H1 (cell line): ENCODE measurements at regions not wholly inside any gene's neighbourhood (a gene's known extent, or its start where the extent isn't known, plus 50 kb on each side); places are given as distances from the start of the nearest gene placed in this dataset.

ENCODE experiments used
- CTCF ChIA-PET: fragments of 300-600 bp; sonication (Branson Sonifier 250); formaldehyde crosslinking; loops from one replicate; lab custom pipeline; 2021; ENCODE audit not compliant: partially characterized antibody; lab: Charles Lee
- POLR2A ChIA-PET: fragments of 300-600 bp; sonication (Branson Sonifier 250); formaldehyde crosslinking; loops from one replicate; lab custom pipeline; 2021; ENCODE audit warnings: inconsistent platforms; ENCODE audit not compliant: partially characterized antibody; lab: Charles Lee
- DNase-seq, 2 experiments: peaks; one replicate each; pipeline versions ENCODE4 v3.0.0 to v3.0.0-alpha.2; 2010 to 2022; ENCODE audit warnings: low spot score in 2 of 2, low read depth in 1 of 2, mixed read lengths in 1 of 2
- FAIRE-seq: peaks from 2 replicates; lab custom pipeline; 2011; peaks lifted over from hg19 to GRCh38; lab: Jason Lieb, UNC
- H2AFZ ChIP-seq: 2 replicates; pipeline ENCODE4 v1.8.1; 2012; ENCODE audit warnings: low read length, inconsistent platforms
- H2AK5ac ChIP-seq: 2 replicates; pipeline ENCODE4 v1.6.1; 2013; ENCODE audit warnings: low read depth, low read length
- H2BK120ac ChIP-seq: replicated peaks from 2 replicates; pipeline ENCODE3; 2013; ENCODE audit warnings: low read depth, low read length, inconsistent platforms
- H2BK12ac ChIP-seq: 2 replicates; pipeline ENCODE4 v1.6.1; 2013; ENCODE audit warnings: low read depth, low read length
- H2BK15ac ChIP-seq: 2 replicates; pipeline ENCODE4 v1.6.1; 2013; ENCODE audit warnings: low read length
- H2BK20ac ChIP-seq: 2 replicates; pipeline ENCODE4 v1.6.1; 2013; ENCODE audit warnings: low read length
- H2BK5ac ChIP-seq: 2 replicates; pipeline ENCODE4 v1.6.1; 2013; ENCODE audit warnings: low read depth, low read length
- H3K14ac ChIP-seq: 2 replicates; pipeline ENCODE4 v1.6.1; 2013; ENCODE audit warnings: inconsistent platforms; ENCODE audit not compliant: insufficient read length
- H3K18ac ChIP-seq: 2 replicates; pipeline ENCODE4 v1.6.1; 2013; ENCODE audit warnings: low read length; ENCODE audit errors: extremely low read depth
- H3K23ac ChIP-seq: 2 replicates; pipeline ENCODE4 v1.6.1; 2013; ENCODE audit warnings: inconsistent platforms; ENCODE audit not compliant: insufficient read length
- H3K23me2 ChIP-seq: 2 replicates; pipeline ENCODE4 v1.6.1; 2013; ENCODE audit warnings: low read depth, low read length
- H3K27ac ChIP-seq: 2 replicates; pipeline ENCODE4 v1.6.1; 2011; ENCODE audit warnings: low read depth, low read length, inconsistent platforms
- H3K27me3 ChIP-seq, 4 experiments: replicated peaks in 1 of 4; 1 replicate in 1 of 4; 2 replicates in 3 of 4; pipeline versions ENCODE4 v1.6.1 to v1.8.1; 2011 to 2013; ENCODE audit warnings: low read length in 3 of 4, mild to moderate bottlenecking in 3 of 4, inconsistent platforms in 2 of 4, mixed read lengths in 2 of 4, moderate library complexity in 1 of 4; ENCODE audit not compliant: control insufficient read depth in 3 of 4, insufficient read depth in 3 of 4; ENCODE audit errors: extremely low read depth in 1 of 4
- H3K36me3 ChIP-seq, 4 experiments: 2 replicates each; pipeline versions ENCODE4 v1.6.1 to v1.8.1; 2011 to 2013; ENCODE audit warnings: mild to moderate bottlenecking in 4 of 4, low read length in 3 of 4, moderate library complexity in 2 of 4, control low read depth in 1 of 4, inconsistent platforms in 1 of 4; ENCODE audit not compliant: insufficient read depth in 4 of 4, control insufficient read depth in 2 of 4
- H3K4ac ChIP-seq: replicated peaks from 2 replicates; pipeline ENCODE3; 2013; ENCODE audit warnings: low read length, low read depth, mixed read lengths, inconsistent platforms; ENCODE audit not compliant: insufficient read length
- H3K4me1 ChIP-seq, 4 experiments: replicated peaks in 1 of 4; 1 replicate in 1 of 4; 2 replicates in 3 of 4; pipeline versions ENCODE4 v1.6.1 to v1.8.1; 2011 to 2013; ENCODE audit warnings: low read length in 3 of 4, inconsistent platforms in 2 of 4, mixed read lengths in 1 of 4; ENCODE audit not compliant: insufficient read depth in 4 of 4, control insufficient read depth in 3 of 4
- H3K4me2 ChIP-seq, 2 experiments: 2 replicates each; pipeline versions ENCODE4 v1.6.1 to v1.8.1; 2011 to 2013; ENCODE audit warnings: low read depth in 2 of 2, low read length in 2 of 2, control low read depth in 1 of 2, inconsistent platforms in 1 of 2, mild to moderate bottlenecking in 1 of 2; ENCODE audit not compliant: insufficient read depth in 1 of 2
- H3K4me3 ChIP-seq, 4 experiments: fragments of 200-600, 300-600 bp in 1 of 4; sonication (generic), shearing (Covaris generic), sonication (Bioruptor Twin) in 1 of 4; 2 replicates each; pipeline versions ENCODE4 v1.5.1 to v1.8.1; 2011 to 2016; ENCODE audit warnings: low read length in 4 of 4, low read depth in 3 of 4, control low read depth in 2 of 4, inconsistent platforms in 2 of 4, mild to moderate bottlenecking in 2 of 4, mixed read lengths in 1 of 4, moderate library complexity in 1 of 4; ENCODE audit not compliant: insufficient read depth in 2 of 4; ENCODE audit errors: extremely low read depth in 1 of 4
- H3K56ac ChIP-seq: replicated peaks from 2 replicates; pipeline ENCODE3; 2013; ENCODE audit warnings: low read depth, mild to moderate bottlenecking, mixed read lengths, low read length, inconsistent platforms; ENCODE audit not compliant: insufficient read length
- H3K79me1 ChIP-seq: 2 replicates; pipeline ENCODE4 v1.6.1; 2013; ENCODE audit warnings: low read depth, low read length, control low read depth
- H3K79me2 ChIP-seq, 2 experiments: 2 replicates each; pipeline versions ENCODE4 v1.6.1 to v1.8.1; 2012 to 2013; ENCODE audit warnings: low read length in 2 of 2, mild to moderate bottlenecking in 2 of 2, inconsistent platforms in 1 of 2; ENCODE audit not compliant: insufficient read depth in 2 of 2, control insufficient read depth in 1 of 2
- H3K9ac ChIP-seq, 4 experiments: replicated peaks in 1 of 4; 1 replicate in 1 of 4; 2 replicates in 3 of 4; pipeline versions ENCODE4 v1.6.1 to v1.8.1; 2011 to 2013; ENCODE audit warnings: low read depth in 3 of 4, low read length in 3 of 4, control low read depth in 2 of 4, mild to moderate bottlenecking in 2 of 4, moderate library complexity in 2 of 4, inconsistent platforms in 1 of 4; ENCODE audit errors: extremely low read depth in 1 of 4
- H3K9me3 ChIP-seq, 2 experiments: 2 replicates each; pipeline versions ENCODE4 v1.6.1 to v1.8.1; 2012 to 2013; ENCODE audit warnings: mild to moderate bottlenecking in 2 of 2, moderate library complexity in 2 of 2, control low read depth in 1 of 2, inconsistent platforms in 1 of 2, low read depth in 1 of 2, low read length in 1 of 2, mixed read lengths in 1 of 2; ENCODE audit not compliant: insufficient read depth in 2 of 2
- H4K20me1 ChIP-seq, 2 experiments: replicated peaks in 1 of 2; 2 replicates each; pipeline versions ENCODE3 to v1.8.1; 2011 to 2013; ENCODE audit warnings: inconsistent platforms in 2 of 2, low read length in 2 of 2, mild to moderate bottlenecking in 1 of 2; ENCODE audit not compliant: insufficient read depth in 2 of 2, control insufficient read depth in 1 of 2
- H4K5ac ChIP-seq: 2 replicates; pipeline ENCODE4 v1.6.1; 2013; ENCODE audit warnings: low read length, low read depth, mixed read lengths, inconsistent platforms; ENCODE audit not compliant: insufficient read length
- H4K8ac ChIP-seq: 2 replicates; pipeline ENCODE4 v1.8.0; 2013; ENCODE audit warnings: mild to moderate bottlenecking, moderate library complexity, low read length, inconsistent platforms; ENCODE audit not compliant: insufficient read depth; ENCODE audit errors: extremely low read depth
- H4K91ac ChIP-seq: replicated peaks from 2 replicates; pipeline ENCODE3; 2013; ENCODE audit warnings: low read length, mixed read lengths, inconsistent platforms; ENCODE audit not compliant: insufficient read length
- BCL11A ChIP-seq, 2 experiments: IDR thresholded peaks; one replicate each; pipeline ENCODE4 v1.6.1; 2011; ENCODE audit warnings: low read depth in 2 of 2, low read length in 2 of 2, mild to moderate bottlenecking in 2 of 2
- BRCA1 ChIP-seq: IDR thresholded peaks from 2 replicates; pipeline ENCODE4 v1.6.1; 2012; ENCODE audit warnings: low read depth, low read length, improper control_type of control experiment
- FOSL1 ChIP-seq: IDR thresholded peaks from 2 replicates; pipeline ENCODE4 v1.6.1; 2011; ENCODE audit warnings: mild to moderate bottlenecking, low read depth, low read length, moderate library complexity; ENCODE audit not compliant: insufficient read depth
- JUND ChIP-seq: IDR thresholded peaks from 2 replicates; pipeline ENCODE4 v1.6.1; 2011; ENCODE audit warnings: mild to moderate bottlenecking, improper control_type of control experiment, low read length
- KDM1A ChIP-seq: fragments of 200-600, 300-600 bp; sonication (generic); IDR thresholded peaks from 2 replicates; pipeline ENCODE4 v1.7.1; 2016; ENCODE audit warnings: mild to moderate bottlenecking, low read length, borderline replicate concordance
- NRF1 ChIP-seq: IDR thresholded peaks from 2 replicates; pipeline ENCODE4 v1.6.1; 2011; ENCODE audit warnings: mild to moderate bottlenecking, low read depth, low read length, improper control_type of control experiment
- PHF8 ChIP-seq: fragments of 200-600 bp; sonication (generic); conservative IDR thresholded peaks from 2 replicates; pipeline ENCODE4 v1.7.1; 2012; ENCODE audit warnings: low read depth, mild to moderate bottlenecking, inconsistent platforms, low read length, moderate library complexity
- POLR2A ChIP-seq, 2 experiments: IDR thresholded peaks; 1 replicate in 1 of 2; 2 replicates in 1 of 2; pipeline ENCODE4 v1.6.1; 2011; ENCODE audit warnings: low read depth in 2 of 2, low read length in 2 of 2, mild to moderate bottlenecking in 2 of 2; ENCODE audit errors: control extremely low read depth in 1 of 2
- POU5F1 ChIP-seq: IDR thresholded peaks from 2 replicates; pipeline ENCODE4 v1.6.1; 2011; ENCODE audit warnings: low read depth, mild to moderate bottlenecking, low read length, moderate library complexity
- RAD21 ChIP-seq, 2 experiments: IDR thresholded peaks in 1 of 2; conservative IDR thresholded peaks in 1 of 2; 2 replicates each; pipeline ENCODE4 v1.6.1; 2011; ENCODE audit warnings: low read depth in 2 of 2, low read length in 2 of 2, improper control_type of control experiment in 1 of 2, inconsistent platforms in 1 of 2, mild to moderate bottlenecking in 1 of 2, moderate library complexity in 1 of 2
- SAP30 ChIP-seq: fragments of 300-600 bp; sonication (generic); IDR thresholded peaks from 2 replicates; pipeline ENCODE4 v1.7.1; 2012; ENCODE audit warnings: low read length, moderate library complexity, mild to moderate bottlenecking, inconsistent platforms; ENCODE audit not compliant: insufficient read depth, insufficient replicate concordance
- SIX5 ChIP-seq: IDR thresholded peaks from 2 replicates; pipeline ENCODE4 v1.6.1; 2011; ENCODE audit warnings: mild to moderate bottlenecking, low read depth, low read length
- SP1 ChIP-seq: IDR thresholded peaks from 2 replicates; pipeline ENCODE4 v1.6.1; 2011; ENCODE audit warnings: low read depth, low read length
- TCF12 ChIP-seq: IDR thresholded peaks from 2 replicates; pipeline ENCODE4 v1.6.1; 2011; ENCODE audit warnings: low read depth, mild to moderate bottlenecking, low read length
- WGBS, 2 experiments: shearing (Covaris generic) in 1 of 2; methylation state at CpG; one replicate each; pipeline versions ENCODE4 v1.1.6 to v1.1.7; 2013 to 2015; ENCODE audit warnings: low lambda C conversion rate in 2 of 2, mixed read lengths in 2 of 2, inconsistent platforms in 1 of 2, low coverage in 1 of 2, missing lambda C conversion rate in 1 of 2; ENCODE audit not compliant: insufficient replicate concordance in 2 of 2, insufficient coverage in 1 of 2, insufficient read length in 1 of 2; ENCODE audit errors: extremely low coverage in 1 of 2, missing lambda C conversion rate in 1 of 2; 5-methylcytosine and 5-hydroxymethylcytosine counted together

- ChIA-PET POLR2A (no interaction called here), CTCF (interaction anchor here (0.8 kb wide), 1 partner anchor 14 kb away, joined by 3 read pairs; no protein-coding TSS in a partner anchor)
- 94% methylated on average over 6 of the region's 6 CpGs; no CpG with 5 or more reads in 1 of the 2 experiments for WGBS, 2 experiments
- DNase-seq = no peak
- Histone ChIP-seq H3K79me1 (no peaks in the 10 kb centered on the region), H2BK12ac (no peak overlapping the region), H3K4me3 (no peak overlapping the region), H3K79me2 (no peaks in the 10 kb centered on the region), H4K5ac (no peak overlapping the region), H3K23me2 (no peaks in the 10 kb centered on the region), H2AFZ (no peak overlapping the region), H3K9ac (no peak overlapping the region), H3K36me3 (no peaks in the 10 kb centered on the region), H3K4ac (no peak overlapping the region), H3K56ac (no peak overlapping the region), H3K14ac (no peak overlapping the region), H3K18ac (no peak overlapping the region), H2BK20ac (no peak overlapping the region), H3K4me1 (peaks cover 0 to 4% (median 2%) of the 10 kb centered on the region in 4 experiments; a peak in 2 of 7 replicates), H3K23ac (no peak overlapping the region), H3K27me3 (no peaks in the 10 kb centered on the region), H2BK15ac (no peak overlapping the region), H3K4me2 (no peak overlapping the region), H4K8ac (no peak overlapping the region), H2AK5ac (no peak overlapping the region), H4K91ac (no peak overlapping the region), H3K9me3 (no peaks in the 10 kb centered on the region), H4K20me1 (no peaks in the 10 kb centered on the region), H2BK120ac (no peak overlapping the region), H2BK5ac (no peak overlapping the region), H3K27ac (no peak overlapping the region)
- no peak for FAIRE-seq
- TF ChIP-seq RAD21 (IDR thresholded peaks at IDR 0.05 in 1 of 2, conservative IDR thresholded peaks at IDR 0.05 in 1 of 2; ENCODE audit: low read depth in 2 of 2, low read length in 2 of 2) (no peak), NRF1 (no peak), PHF8 (no peak), BCL11A (IDR thresholded peaks at IDR 0.05; ENCODE audit: low read depth in 2 of 2, low read length in 2 of 2) (no peak), POU5F1 (no peak), TCF12 (no peak), JUND (no peak), SAP30 (no peak), POLR2A (IDR thresholded peaks at IDR 0.05; ENCODE audit: control extremely low read depth in 1 of 2, low read depth in 2 of 2, low read length in 2 of 2) (no peak), FOSL1 (no peak), SP1 (no peak), KDM1A (no peak), BRCA1 (no peak), SIX5 (no peak)
These were observed 266.1 kb downstream of the SV2B start for GRCh38 chr15:91366111-91366510.
